ENCODE measurements at regions not wholly inside any gene's neighbourhood (a gene's known extent, or its start where the extent isn't known, plus 50 kb on each side); places are given as distances from the start of the nearest gene placed in this dataset.
A peak's percentile ranks its signal among the peaks of the same experiment; 100 is the strongest.

- Histone ChIP-seq H3K27ac (ENCODE audit: low read depth, low read length) (no peak overlapping the region), H3K4me1 (ENCODE audit: control insufficient read depth, insufficient read depth, low read length) (peaks cover 3% of the 10 kb centered on the region), H3K36me3 (ENCODE audit: control insufficient read depth, insufficient read depth, low read length) (no peaks in the 10 kb centered on the region), H3K27me3 (ENCODE audit: control insufficient read depth, insufficient read depth, low read length) (no peaks in the 10 kb centered on the region), H3K9me3 (ENCODE audit: control insufficient read depth, insufficient read depth, low read length) (no peaks in the 10 kb centered on the region), H3K4me3 (ENCODE audit: low read depth, low read length) (no peak overlapping the region)
- peak in 1 of 6 donors; percentile 17 for DNase-seq (ENCODE audit: low read depth in 4 of 6, low spot score in 6 of 6)
- 81% methylated on average over 7 of the region's 10 CpGs for WGBS (ENCODE audit: insufficient coverage)
These were observed 206.8 kb upstream of the PLXNA2 start for GRCh38 chr1:208450958-208451357.

- WGBS (ENCODE audit: insufficient coverage): no CpG with 5 or more reads among the region's 3 CpGs
- H3K4me1 ChIP-seq (ENCODE audit: control insufficient read depth, insufficient read depth, low read length): no peaks in the 10 kb centered on the region
- no peaks in the 10 kb centered on the region for H3K27me3 ChIP-seq (ENCODE audit: control insufficient read depth, insufficient read depth, low read length)
- DNase-seq (ENCODE audit: low read depth in 4 of 6, low spot score in 6 of 6): no peak
- H3K9me3 ChIP-seq (ENCODE audit: control insufficient read depth, insufficient read depth, low read length): no peaks in the 10 kb centered on the region
- no peaks in the 10 kb centered on the region for H3K36me3 ChIP-seq (ENCODE audit: control insufficient read depth, insufficient read depth, low read length)
- no peak overlapping the region for H3K4me3 ChIP-seq (ENCODE audit: low read depth, low read length)
- H3K27ac ChIP-seq (ENCODE audit: low read depth, low read length): no peak overlapping the region
These were observed 211.6 kb upstream of the PLXNA2 start for GRCh38 chr1:208455821-208456220.

- DNase-seq (ENCODE audit: low read depth in 4 of 6, low spot score in 6 of 6): no peak
- no peaks in the 10 kb centered on the region for H3K36me3 ChIP-seq (ENCODE audit: control insufficient read depth, insufficient read depth, low read length)
- no CpG with 5 or more reads among the region's 2 CpGs for WGBS (ENCODE audit: insufficient coverage)
These were observed 212.3 kb upstream of the PLXNA2 start for GRCh38 chr1:208456487-208456886.

GRCh38 chr1:208460823-208461222 lies 216.6 kb upstream of the PLXNA2 start:
- no peaks in the 10 kb centered on the region for H3K4me1 ChIP-seq (ENCODE audit: control insufficient read depth, insufficient read depth, low read length)
- 93% methylated on average over 2 of the region's 3 CpGs for WGBS (ENCODE audit: insufficient coverage)
- no peaks in the 10 kb centered on the region for H3K36me3 ChIP-seq (ENCODE audit: control insufficient read depth, insufficient read depth, low read length)

More at GRCh38 chr1:208456487-208456886, 212.3 kb upstream of the PLXNA2 start:
- Histone ChIP-seq H3K27me3 (ENCODE audit: control insufficient read depth, insufficient read depth, low read length) (no peaks in the 10 kb centered on the region), H3K4me3 (ENCODE audit: low read depth, low read length) (no peak overlapping the region), H3K9me3 (ENCODE audit: control insufficient read depth, insufficient read depth, low read length) (no peaks in the 10 kb centered on the region), H3K27ac (ENCODE audit: low read depth, low read length) (no peak overlapping the region), H3K4me1 (ENCODE audit: control insufficient read depth, insufficient read depth, low read length) (no peaks in the 10 kb centered on the region)

GRCh38 chr1:208461680-208462079 lies 217.5 kb upstream of the PLXNA2 start:
- no peaks in the 10 kb centered on the region for H3K36me3 ChIP-seq (ENCODE audit: control insufficient read depth, insufficient read depth, low read length)
- DNase-seq (ENCODE audit: low read depth in 4 of 6, low spot score in 6 of 6): no peak
- H3K4me1 ChIP-seq (ENCODE audit: control insufficient read depth, insufficient read depth, low read length): no peaks in the 10 kb centered on the region
- H3K4me3 ChIP-seq (ENCODE audit: low read depth, low read length): no peak overlapping the region
- no peaks in the 10 kb centered on the region for H3K27me3 ChIP-seq (ENCODE audit: control insufficient read depth, insufficient read depth, low read length)
- H3K27ac ChIP-seq (ENCODE audit: low read depth, low read length): no peak overlapping the region
- WGBS (ENCODE audit: insufficient coverage): 70% methylated on average over 2 of the region's 4 CpGs
- no peaks in the 10 kb centered on the region for H3K9me3 ChIP-seq (ENCODE audit: control insufficient read depth, insufficient read depth, low read length)

More at GRCh38 chr1:208460823-208461222, 216.6 kb upstream of the PLXNA2 start:
- DNase-seq (ENCODE audit: low read depth in 4 of 6, low spot score in 6 of 6): no peak
- no peaks in the 10 kb centered on the region for H3K9me3 ChIP-seq (ENCODE audit: control insufficient read depth, insufficient read depth, low read length)
- H3K4me3 ChIP-seq (ENCODE audit: low read depth, low read length): no peak overlapping the region
- H3K27me3 ChIP-seq (ENCODE audit: control insufficient read depth, insufficient read depth, low read length): no peaks in the 10 kb centered on the region
- no peak overlapping the region for H3K27ac ChIP-seq (ENCODE audit: low read depth, low read length)

GRCh38 chr1:208462761-208463160 lies 218.6 kb upstream of the PLXNA2 start:
- no peak for DNase-seq (ENCODE audit: low read depth in 4 of 6, low spot score in 6 of 6)
- Histone ChIP-seq H3K4me3 (ENCODE audit: low read depth, low read length) (no peak overlapping the region), H3K9me3 (ENCODE audit: control insufficient read depth, insufficient read depth, low read length) (no peaks in the 10 kb centered on the region), H3K27me3 (ENCODE audit: control insufficient read depth, insufficient read depth, low read length) (no peaks in the 10 kb centered on the region), H3K36me3 (ENCODE audit: control insufficient read depth, insufficient read depth, low read length) (no peaks in the 10 kb centered on the region), H3K27ac (ENCODE audit: low read depth, low read length) (no peak overlapping the region), H3K4me1 (ENCODE audit: control insufficient read depth, insufficient read depth, low read length) (no peaks in the 10 kb centered on the region)
- 95% methylated on average over 3 of the region's 6 CpGs for WGBS (ENCODE audit: insufficient coverage)

- WGBS (ENCODE audit: insufficient coverage): no CpG with 5 or more reads among the region's 3 CpGs
- Histone ChIP-seq H3K4me3 (ENCODE audit: low read depth, low read length) (no peak overlapping the region), H3K4me1 (ENCODE audit: control insufficient read depth, insufficient read depth, low read length) (no peaks in the 10 kb centered on the region), H3K9me3 (ENCODE audit: control insufficient read depth, insufficient read depth, low read length) (no peaks in the 10 kb centered on the region), H3K27ac (ENCODE audit: low read depth, low read length) (no peak overlapping the region), H3K36me3 (ENCODE audit: control insufficient read depth, insufficient read depth, low read length) (no peaks in the 10 kb centered on the region), H3K27me3 (ENCODE audit: control insufficient read depth, insufficient read depth, low read length) (no peaks in the 10 kb centered on the region)
- no peak for DNase-seq (ENCODE audit: low read depth in 4 of 6, low spot score in 6 of 6)
These were observed 221.1 kb upstream of the PLXNA2 start for GRCh38 chr1:208465266-208465665.

GRCh38 chr1:208465786-208466590 lies 221.8 kb upstream of the PLXNA2 start:
- Histone ChIP-seq H3K36me3 (ENCODE audit: control insufficient read depth, insufficient read depth, low read length) (no peaks in the 10 kb centered on the region), H3K9me3 (ENCODE audit: control insufficient read depth, insufficient read depth, low read length) (no peaks in the 10 kb centered on the region), H3K4me1 (ENCODE audit: control insufficient read depth, insufficient read depth, low read length) (no peaks in the 10 kb centered on the region), H3K27me3 (ENCODE audit: control insufficient read depth, insufficient read depth, low read length) (no peaks in the 10 kb centered on the region), H3K4me3 (ENCODE audit: low read depth, low read length) (no peak overlapping the region), H3K27ac (ENCODE audit: low read depth, low read length) (no peak overlapping the region)
- WGBS (ENCODE audit: insufficient coverage): 92% methylated on average over 3 of the region's 4 CpGs
- no peak for DNase-seq (ENCODE audit: low read depth in 4 of 6, low spot score in 6 of 6)

GRCh38 chr1:208467151-208467780 lies 223.1 kb upstream of the PLXNA2 start:
- 83% methylated on average over 3 of the region's 7 CpGs for WGBS (ENCODE audit: insufficient coverage)
- Histone ChIP-seq H3K4me3 (ENCODE audit: low read depth, low read length) (no peak overlapping the region), H3K4me1 (ENCODE audit: control insufficient read depth, insufficient read depth, low read length) (no peaks in the 10 kb centered on the region), H3K36me3 (ENCODE audit: control insufficient read depth, insufficient read depth, low read length) (no peaks in the 10 kb centered on the region), H3K27ac (ENCODE audit: low read depth, low read length) (no peak overlapping the region), H3K27me3 (ENCODE audit: control insufficient read depth, insufficient read depth, low read length) (no peaks in the 10 kb centered on the region), H3K9me3 (ENCODE audit: control insufficient read depth, insufficient read depth, low read length) (no peaks in the 10 kb centered on the region)
- DNase-seq (ENCODE audit: low read depth in 4 of 6, low spot score in 6 of 6): no peak

GRCh38 chr1:208475449-208475848 lies 231.3 kb upstream of the PLXNA2 start:
- peak in 2 of 6 donors; percentile 25 to 89 for DNase-seq (ENCODE audit: low read depth in 4 of 6, low spot score in 6 of 6)

More at GRCh38 chr1:208475449-208475848, 231.3 kb upstream of the PLXNA2 start:
- no peaks in the 10 kb centered on the region for H3K36me3 ChIP-seq (ENCODE audit: control insufficient read depth, insufficient read depth, low read length)
- no peaks in the 10 kb centered on the region for H3K27me3 ChIP-seq (ENCODE audit: control insufficient read depth, insufficient read depth, low read length)
- H3K4me1 ChIP-seq (ENCODE audit: control insufficient read depth, insufficient read depth, low read length): peaks cover 5% of the 10 kb centered on the region
- WGBS (ENCODE audit: insufficient coverage): 66% methylated on average over 3 of the region's 4 CpGs
- no peak overlapping the region for H3K27ac ChIP-seq (ENCODE audit: low read depth, low read length)
- no peaks in the 10 kb centered on the region for H3K9me3 ChIP-seq (ENCODE audit: control insufficient read depth, insufficient read depth, low read length)
- H3K4me3 ChIP-seq (ENCODE audit: low read depth, low read length): no peak overlapping the region
